Skeletal muscle satellite cell (primary cell): ENCODE measurements at regions not wholly inside any gene's neighbourhood (a gene's known extent, or its start where the extent isn't known, plus 50 kb on each side); places are given as distances from the start of the nearest gene placed in this dataset.
"Not testable (repeated sequence)": the region's sequence is repeated elsewhere in the genome, so short reads cannot be mapped to it uniquely, and the experiment has no call there.

Experiments
- H3K27me3 ChIP-seq: 2 replicates; pipeline ENCODE4 v1.7.0; 2013; ENCODE audit warnings: low read length; ENCODE audit not compliant: control insufficient read depth, insufficient read depth
- H3K36me3 ChIP-seq: 2 replicates; pipeline ENCODE4 v1.7.0; 2013; ENCODE audit warnings: mild to moderate bottlenecking, control low read depth, low read length; ENCODE audit not compliant: insufficient read depth
- H3K4me1 ChIP-seq: 2 replicates; pipeline ENCODE4 v1.7.0; 2013; ENCODE audit warnings: low read length; ENCODE audit not compliant: control insufficient read depth, insufficient read depth
- H3K4me2 ChIP-seq: 2 replicates; pipeline ENCODE4 v1.7.0; 2013; ENCODE audit warnings: mild to moderate bottlenecking, low read length
- H3K4me3 ChIP-seq: 2 replicates; pipeline ENCODE4 v1.7.0; 2013; ENCODE audit warnings: low read length
- H3K9ac ChIP-seq: 2 replicates; pipeline ENCODE4 v1.7.0; 2013; ENCODE audit warnings: mild to moderate bottlenecking, low read depth, low read length, moderate library complexity
- H3K9me3 ChIP-seq: replicated peaks from 2 replicates; pipeline ENCODE4 v1.7.0; 2013; ENCODE audit warnings: mild to moderate bottlenecking, control low read depth, low read length

DNA sequence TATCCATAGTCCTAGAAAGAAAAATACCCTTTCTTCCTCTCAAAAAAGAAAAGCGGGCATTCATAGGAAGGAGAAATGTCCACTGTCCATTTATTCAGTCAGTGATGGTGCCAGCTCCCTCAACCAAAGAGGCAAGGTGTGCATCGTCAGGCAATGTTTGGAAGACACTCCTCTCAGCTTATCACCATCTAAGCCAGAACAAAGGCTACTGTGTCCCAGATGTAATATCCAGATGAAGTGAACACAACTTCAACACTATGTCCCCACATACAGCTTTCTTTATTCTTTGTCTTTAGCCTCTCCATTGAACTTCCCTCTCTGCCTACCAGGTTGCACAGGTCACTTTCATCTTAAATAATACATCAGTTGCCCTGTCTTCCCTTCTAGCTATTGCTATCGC, 131.4 kb upstream of the RNF32 start:
- no peak overlapping the region for H3K4me3 ChIP-seq
- no peaks in the 10 kb centered on the region for H3K36me3 ChIP-seq
- no peaks in the 10 kb centered on the region for H3K27me3 ChIP-seq
- H3K9me3 ChIP-seq: peaks cover 5% of the 10 kb centered on the region
- H3K9ac ChIP-seq: no peak overlapping the region
- no peak overlapping the region for H3K4me2 ChIP-seq
- no peaks in the 10 kb centered on the region for H3K4me1 ChIP-seq

DNA sequence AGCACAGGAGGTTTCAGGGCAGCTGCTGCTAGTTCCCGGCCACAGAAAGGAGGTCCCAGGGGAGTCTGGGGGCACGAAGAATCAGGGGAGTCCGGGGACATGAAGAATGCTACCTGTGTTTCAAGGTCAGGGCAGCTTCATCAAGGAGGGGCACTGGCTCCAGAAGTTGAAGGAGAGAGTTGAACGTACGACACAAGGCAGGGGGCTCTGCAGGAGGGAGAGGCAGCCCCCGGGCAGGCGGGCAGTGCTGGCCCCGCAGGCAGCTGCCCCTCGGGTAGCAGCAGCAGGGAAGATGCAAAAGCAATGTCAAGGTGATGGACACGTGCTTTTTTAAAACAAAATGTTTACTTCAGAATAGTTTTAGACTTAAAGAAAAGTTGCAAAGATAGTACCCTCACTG, 134.7 kb upstream of the RNF32 start:
- no peaks in the 10 kb centered on the region for H3K4me1 ChIP-seq
- H3K4me3 ChIP-seq: no peak overlapping the region
- H3K27me3 ChIP-seq: no peaks in the 10 kb centered on the region
- no peak overlapping the region for H3K9ac ChIP-seq
- H3K9me3 ChIP-seq: peaks cover 12% of the 10 kb centered on the region
- H3K36me3 ChIP-seq: no peaks in the 10 kb centered on the region
- H3K4me2 ChIP-seq: no peak overlapping the region

DNA sequence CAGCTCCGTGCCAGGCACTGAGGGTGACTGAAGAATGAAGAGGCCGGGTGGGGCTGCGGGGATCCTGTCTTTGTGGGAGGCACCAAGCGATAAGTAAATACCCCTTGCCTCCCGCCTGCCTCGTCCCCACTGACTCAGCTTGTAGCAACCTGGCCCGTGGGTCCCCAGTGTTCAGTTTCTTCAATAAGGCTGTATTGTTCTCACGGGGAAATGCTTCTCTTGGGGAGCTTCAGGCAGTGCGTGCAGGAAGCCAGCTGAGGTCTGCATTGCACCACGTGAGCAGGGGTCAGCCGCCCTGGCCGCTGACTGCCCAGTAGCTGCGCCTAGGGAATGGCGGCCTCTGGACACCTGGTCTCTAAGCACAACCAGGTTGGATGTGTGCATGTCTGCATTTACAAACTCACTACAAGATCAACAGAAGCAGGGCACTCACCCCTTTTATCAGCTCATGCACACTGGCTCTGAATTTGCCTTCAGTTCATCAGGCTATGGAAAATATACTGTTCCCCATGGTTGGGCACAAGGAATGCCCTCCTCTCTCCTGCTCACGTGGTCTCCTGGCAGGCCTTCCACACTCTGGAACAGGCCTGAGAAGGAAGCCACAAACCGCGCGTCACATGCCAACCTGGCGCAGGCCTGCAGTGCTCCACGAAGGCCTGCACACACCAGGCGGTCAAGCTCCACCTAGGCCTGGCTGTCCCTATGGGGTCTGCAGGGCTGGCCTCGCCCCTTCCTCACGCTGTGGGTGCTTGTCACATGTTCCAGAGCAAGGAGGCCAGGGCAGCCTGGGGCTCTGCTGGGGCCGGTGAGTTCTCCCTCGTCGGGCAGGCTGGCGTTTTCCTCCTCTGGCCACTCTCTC, 135.7 kb upstream of the RNF32 start:
- Histone ChIP-seq H3K9me3 (peaks cover 12% of the 10 kb centered on the region), H3K4me3 (no peak overlapping the region), H3K9ac (no peak overlapping the region), H3K4me1 (no peaks in the 10 kb centered on the region), H3K36me3 (no peaks in the 10 kb centered on the region), H3K27me3 (no peaks in the 10 kb centered on the region), H3K4me2 (no peak overlapping the region)

DNA sequence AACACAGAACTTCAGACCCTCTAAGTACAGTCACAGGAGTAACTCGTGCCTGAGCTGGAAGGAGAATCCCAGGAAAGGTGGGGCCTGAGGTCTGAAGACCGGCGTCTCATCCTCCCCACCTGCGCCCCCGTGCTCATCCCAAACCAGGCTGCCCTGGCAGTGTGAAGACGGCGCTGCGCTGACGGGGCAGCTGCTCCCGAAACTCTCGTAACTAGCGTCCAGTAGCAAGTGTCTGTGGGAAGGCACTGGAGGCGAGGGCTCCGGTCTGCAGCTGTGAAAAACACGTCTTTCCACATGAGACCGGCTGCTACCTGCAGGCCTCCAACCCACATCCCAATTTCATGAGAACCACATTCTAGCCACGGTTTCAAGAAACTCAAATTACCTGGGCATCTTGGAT, 136.6 kb upstream of the RNF32 start:
- H3K4me2 ChIP-seq: no peak overlapping the region
- no peak overlapping the region for H3K4me3 ChIP-seq
- no peaks in the 10 kb centered on the region for H3K36me3 ChIP-seq
- no peaks in the 10 kb centered on the region for H3K27me3 ChIP-seq
- H3K9ac ChIP-seq: no peak overlapping the region
- peaks cover 12% of the 10 kb centered on the region for H3K9me3 ChIP-seq
- H3K4me1 ChIP-seq: no peaks in the 10 kb centered on the region

DNA sequence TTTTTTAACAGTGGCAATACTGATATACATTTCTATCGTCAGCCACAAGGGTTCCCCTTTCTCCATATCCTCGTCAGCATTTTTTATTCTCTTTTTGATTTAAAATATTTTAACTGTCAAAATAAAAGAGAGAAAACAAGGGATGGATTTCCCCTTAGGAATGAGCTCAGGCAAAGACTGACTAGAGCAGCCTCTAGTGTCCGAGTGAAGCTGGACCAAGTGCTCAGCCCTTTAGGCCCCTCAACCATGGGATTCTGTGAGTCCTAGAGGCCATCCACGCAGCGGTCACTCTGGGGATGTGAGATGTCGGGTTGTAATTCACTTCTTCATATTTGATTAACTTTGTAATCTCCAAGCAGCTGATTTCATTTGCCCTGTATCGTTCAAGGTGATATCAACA, 137.4 kb upstream of the RNF32 start:
- Histone ChIP-seq H3K9me3 (peaks cover 12% of the 10 kb centered on the region), H3K36me3 (no peaks in the 10 kb centered on the region), H3K27me3 (no peaks in the 10 kb centered on the region), H3K4me3 (no peak overlapping the region), H3K9ac (no peak overlapping the region), H3K4me1 (no peaks in the 10 kb centered on the region), H3K4me2 (no peak overlapping the region)

DNA sequence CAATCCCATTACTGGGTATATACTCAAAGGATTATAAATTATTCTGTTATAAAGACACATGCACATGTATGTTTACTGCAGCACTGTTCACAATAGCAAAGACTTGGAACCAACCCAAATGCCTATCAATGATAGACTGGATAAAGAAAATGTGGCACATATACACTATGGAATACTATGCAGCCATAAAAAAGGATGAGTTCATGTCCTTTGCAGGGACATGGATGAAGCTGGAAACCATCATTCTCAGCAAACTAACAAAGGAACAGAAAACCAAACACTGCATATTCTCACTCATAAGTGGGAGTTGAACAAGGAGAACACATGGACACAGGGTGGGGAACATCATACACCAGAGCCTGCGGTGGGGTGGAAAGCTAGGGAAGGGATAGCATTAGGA, 138.8 kb upstream of the RNF32 start:
- not testable (repeated sequence) for H3K4me3 ChIP-seq, H3K27me3 ChIP-seq, H3K9ac ChIP-seq, H3K4me2 ChIP-seq, H3K4me1 ChIP-seq, H3K36me3 ChIP-seq
- peaks cover 12% of the 10 kb centered on the region for H3K9me3 ChIP-seq

DNA sequence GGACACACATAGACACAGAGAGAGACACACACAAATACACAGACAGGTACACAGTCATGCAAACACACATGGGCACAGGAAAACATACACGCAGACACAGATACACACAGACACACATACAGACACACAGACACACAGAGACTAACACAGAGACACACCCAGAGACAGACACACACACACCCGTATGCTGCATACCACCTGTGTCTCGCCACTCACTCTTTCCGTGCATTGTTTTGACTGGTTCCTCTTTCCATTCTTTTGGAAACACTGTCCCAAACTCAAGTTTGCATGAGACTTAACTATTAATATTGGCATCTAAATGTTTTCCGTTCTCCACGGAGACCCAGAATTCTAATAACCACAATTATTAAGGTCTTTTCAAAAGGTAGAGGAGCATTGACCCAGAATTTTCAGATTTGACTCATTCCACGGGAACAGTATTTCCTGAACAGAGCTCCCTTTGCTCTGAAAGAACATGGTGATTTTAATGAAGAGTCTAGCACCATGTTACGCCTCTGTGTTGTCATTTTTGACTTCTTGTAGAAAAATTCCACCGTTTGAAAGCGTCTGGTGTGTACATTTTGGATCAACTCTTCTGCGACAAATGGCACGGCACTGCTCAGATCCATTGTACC, 141.2 kb upstream of the RNF32 start:
- H3K9me3 ChIP-seq: peaks cover 9% of the 10 kb centered on the region
- H3K4me2 ChIP-seq: no peak overlapping the region
- H3K36me3 ChIP-seq: no peaks in the 10 kb centered on the region
- no peaks in the 10 kb centered on the region for H3K27me3 ChIP-seq
- no peak overlapping the region for H3K4me3 ChIP-seq
- no peak overlapping the region for H3K9ac ChIP-seq
- no peaks in the 10 kb centered on the region for H3K4me1 ChIP-seq

DNA sequence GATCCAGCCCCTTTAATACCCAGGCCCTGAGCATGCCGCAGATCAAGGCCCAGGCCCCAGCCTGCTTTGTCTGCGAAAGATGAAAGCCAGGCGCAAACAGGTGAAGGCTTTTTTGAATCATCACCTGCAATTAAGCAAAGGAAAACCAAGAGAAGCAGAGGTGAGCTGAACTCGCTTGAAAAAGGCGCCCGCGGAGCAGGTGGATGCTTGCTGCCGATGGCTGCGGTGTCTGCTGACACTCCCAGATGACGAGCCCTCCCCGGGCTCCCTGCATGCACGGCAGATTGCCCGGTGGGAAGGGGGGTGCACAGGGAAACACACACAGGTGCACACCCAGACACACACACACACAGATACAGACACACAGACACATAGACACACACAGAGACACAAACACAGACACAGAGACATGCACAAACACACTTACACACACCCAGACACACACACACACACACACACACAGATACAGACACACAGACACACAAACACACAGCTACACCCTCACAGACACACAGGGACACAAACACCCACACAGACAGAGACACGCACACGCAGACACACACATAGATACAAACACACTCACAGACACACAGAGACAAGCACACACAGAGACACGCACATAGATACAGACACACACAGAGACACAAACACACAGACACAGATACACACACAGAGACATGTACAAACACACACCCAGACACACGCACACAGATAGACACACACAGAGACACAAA, 142.6 kb upstream of the RNF32 start:
- H3K27me3 ChIP-seq: no peaks in the 10 kb centered on the region
- peaks cover 2% of the 10 kb centered on the region for H3K9me3 ChIP-seq
- H3K4me2 ChIP-seq: no peak overlapping the region
- H3K36me3 ChIP-seq: no peaks in the 10 kb centered on the region
- no peak overlapping the region for H3K9ac ChIP-seq
- no peak overlapping the region for H3K4me3 ChIP-seq
- H3K4me1 ChIP-seq: no peaks in the 10 kb centered on the region

DNA sequence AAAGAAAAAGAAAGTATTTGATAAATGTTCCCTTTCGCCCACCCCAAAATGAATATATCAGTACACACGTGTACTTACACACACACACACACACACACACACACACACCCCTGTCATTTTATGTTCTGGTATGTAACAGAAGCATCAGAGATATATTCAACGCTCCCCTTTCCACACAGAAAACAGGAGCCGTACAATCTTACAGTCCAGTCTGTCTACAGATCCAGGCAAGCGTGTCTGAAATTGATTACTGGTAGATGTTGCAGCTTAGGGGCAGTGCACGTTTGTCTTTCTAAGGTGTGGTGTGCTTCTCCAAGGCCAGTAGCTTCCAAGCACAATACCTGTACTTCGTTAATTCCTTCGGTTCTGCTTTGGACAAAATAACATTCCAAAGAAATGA, 143.7 kb upstream of the RNF32 start:
- Histone ChIP-seq H3K4me1 (no peaks in the 10 kb centered on the region), H3K36me3 (no peaks in the 10 kb centered on the region), H3K27me3 (no peaks in the 10 kb centered on the region), H3K9ac (no peak overlapping the region), H3K4me2 (no peak overlapping the region), H3K4me3 (no peak overlapping the region), H3K9me3 (peaks cover 2% of the 10 kb centered on the region)

DNA sequence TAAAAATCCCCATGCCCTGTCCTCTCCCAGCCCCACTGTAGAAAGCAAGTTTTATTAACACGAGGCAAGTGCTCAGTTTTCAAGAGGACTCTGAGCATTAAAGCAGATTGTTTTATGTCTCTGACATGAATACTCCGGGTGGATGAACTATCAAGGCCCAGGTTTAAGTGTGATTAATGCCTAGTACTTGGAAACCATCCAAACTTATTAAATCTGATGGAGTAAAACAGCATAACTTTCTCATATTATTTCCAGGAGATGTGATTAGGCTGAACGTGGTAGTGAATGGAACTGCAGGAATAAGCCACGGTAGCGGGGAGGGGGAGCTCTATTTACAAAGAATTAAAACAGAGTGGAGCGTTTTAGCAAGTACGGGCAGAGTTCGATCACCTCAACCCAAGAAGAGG, 144.2 kb upstream of the RNF32 start:
- no peaks in the 10 kb centered on the region for H3K27me3 ChIP-seq
- H3K4me2 ChIP-seq: no peak overlapping the region
- H3K4me3 ChIP-seq: no peak overlapping the region

DNA sequence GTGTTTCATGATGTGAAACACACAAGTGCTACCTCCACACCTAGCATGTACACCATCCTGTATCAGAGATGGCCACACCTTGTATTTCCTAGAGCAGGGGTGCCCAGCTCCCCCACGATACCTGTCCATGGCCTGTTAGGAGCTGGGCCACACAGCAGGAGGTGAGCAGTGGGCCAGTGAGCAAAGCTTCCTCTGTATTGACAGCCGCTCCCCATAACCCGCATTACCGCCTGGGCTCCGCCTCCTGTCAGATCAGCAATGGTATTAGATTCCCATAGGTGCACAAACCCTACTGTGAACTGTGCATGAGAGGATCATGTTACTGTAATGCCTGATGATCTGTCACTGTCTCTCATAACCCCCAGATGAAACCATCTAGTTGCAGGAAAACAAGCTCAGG, 145.6 kb upstream of the RNF32 start:
- Histone ChIP-seq H3K27me3 (no peaks in the 10 kb centered on the region), H3K9me3 (peaks cover 2% of the 10 kb centered on the region), H3K4me2 (no peak overlapping the region), H3K36me3 (no peaks in the 10 kb centered on the region), H3K4me1 (no peaks in the 10 kb centered on the region), H3K4me3 (no peak overlapping the region), H3K9ac (no peak overlapping the region)

More for the DNA sequence above, 144.2 kb upstream of the RNF32 start:
- H3K36me3 ChIP-seq: no peaks in the 10 kb centered on the region
- no peaks in the 10 kb centered on the region for H3K4me1 ChIP-seq
- H3K9ac ChIP-seq: no peak overlapping the region
- peaks cover 2% of the 10 kb centered on the region for H3K9me3 ChIP-seq
